ENCODE measurements at regions not wholly inside any gene's neighbourhood (a gene's known extent, or its start where the extent isn't known, plus 50 kb on each side); places are given as distances from the start of the nearest gene placed in this dataset.

DNA sequence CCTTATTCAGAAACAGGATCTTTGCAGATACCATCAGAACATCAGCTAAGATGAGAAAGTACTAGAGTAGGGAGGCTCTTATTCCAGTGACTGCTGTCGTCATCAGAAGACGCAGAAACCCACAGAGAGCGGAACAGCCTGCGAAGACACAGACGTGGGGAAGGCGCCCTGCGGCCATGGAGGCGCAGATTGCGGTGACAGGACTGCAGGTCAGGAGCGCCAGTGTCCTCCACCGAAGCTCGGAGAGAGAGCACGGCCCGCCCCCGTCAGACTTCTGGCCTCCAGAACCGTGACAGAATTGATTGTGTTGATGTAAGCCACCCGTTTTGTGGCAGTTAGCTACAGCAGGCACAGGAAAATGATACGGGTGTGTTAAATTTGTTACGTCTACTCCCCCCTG is 275.5 kb downstream of the EFNB2 start:
- Histone ChIP-seq H3K4me1 (ENCODE audit: control insufficient read depth in 3 of 3, insufficient read depth in 2 of 3, low read depth in 1 of 3, low read length in 2 of 3) (no peaks in the 10 kb centered on the region), H3K4me3 (ENCODE audit: low read depth in 1 of 3, low read length in 3 of 3) (no peak overlapping the region), H3K27me3 (ENCODE audit: control insufficient read depth in 3 of 3, insufficient read depth in 3 of 3, low read length in 3 of 3) (no peaks in the 10 kb centered on the region), H3K9me3 (ENCODE audit: control insufficient read depth in 2 of 2, insufficient read depth in 1 of 2, low read depth in 1 of 2, low read length in 1 of 2) (peaks cover 0 to 20% of the 10 kb centered on the region in 2 donors), H3K27ac (ENCODE audit: low read depth in 1 of 3, low read length in 2 of 3) (no peak overlapping the region), H3K36me3 (ENCODE audit: control insufficient read depth in 3 of 3, insufficient read depth in 2 of 3, low read depth in 1 of 3, low read length in 3 of 3) (no peaks in the 10 kb centered on the region)
- no peak for DNase-seq
- FAIRE-seq: no peak
- WGBS, 3 donors: 92 to 94% (median 93%) methylated on average over 19 of the region's 19 CpGs

DNA sequence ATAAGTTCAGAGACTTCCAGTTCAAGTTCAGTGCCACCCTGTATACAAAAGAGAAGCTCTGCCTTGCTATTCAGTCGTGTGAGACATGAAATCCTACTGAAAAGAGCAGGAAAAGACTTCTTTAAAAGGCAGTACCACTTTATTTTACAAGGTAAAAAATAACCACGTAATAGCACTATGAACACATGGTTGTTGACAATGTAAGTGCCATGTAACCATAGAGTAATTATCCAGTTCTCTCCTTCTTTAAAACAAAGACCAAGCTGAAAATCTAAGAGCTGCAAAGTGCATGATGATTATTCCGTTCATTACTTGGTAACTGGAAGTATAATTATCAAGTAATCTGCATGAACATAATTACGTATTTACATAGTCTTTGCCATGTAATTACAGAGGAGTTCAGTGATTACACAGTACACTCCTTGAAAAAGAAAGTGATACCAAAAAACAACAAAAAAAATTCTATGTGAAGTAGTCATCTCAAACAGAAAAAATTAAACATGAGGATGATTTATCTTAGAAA is 288.7 kb downstream of the EFNB2 start:
- H3K4me3 ChIP-seq (ENCODE audit: low read depth in 1 of 3, low read length in 3 of 3): no peak overlapping the region
- H3K9me3 ChIP-seq (ENCODE audit: control insufficient read depth in 2 of 2, insufficient read depth in 1 of 2, low read depth in 1 of 2, low read length in 1 of 2): no peaks in the 10 kb centered on the region
- no peaks in the 10 kb centered on the region for H3K27me3 ChIP-seq (ENCODE audit: control insufficient read depth in 3 of 3, insufficient read depth in 3 of 3, low read length in 3 of 3)
- FAIRE-seq (no peak), DNase-seq (peak in 1 of 2 donors; percentile 7)
- H3K36me3 ChIP-seq (ENCODE audit: control insufficient read depth in 3 of 3, insufficient read depth in 2 of 3, low read depth in 1 of 3, low read length in 3 of 3): no peaks in the 10 kb centered on the region
- 24 to 46% (median 33%) methylated on average over 4 of the region's 4 CpGs for WGBS, 3 donors
- H3K27ac ChIP-seq (ENCODE audit: low read depth in 1 of 3, low read length in 2 of 3): no peak overlapping the region
- H3K4me1 ChIP-seq (ENCODE audit: control insufficient read depth in 3 of 3, insufficient read depth in 2 of 3, low read depth in 1 of 3, low read length in 2 of 3): no peaks in the 10 kb centered on the region

DNA sequence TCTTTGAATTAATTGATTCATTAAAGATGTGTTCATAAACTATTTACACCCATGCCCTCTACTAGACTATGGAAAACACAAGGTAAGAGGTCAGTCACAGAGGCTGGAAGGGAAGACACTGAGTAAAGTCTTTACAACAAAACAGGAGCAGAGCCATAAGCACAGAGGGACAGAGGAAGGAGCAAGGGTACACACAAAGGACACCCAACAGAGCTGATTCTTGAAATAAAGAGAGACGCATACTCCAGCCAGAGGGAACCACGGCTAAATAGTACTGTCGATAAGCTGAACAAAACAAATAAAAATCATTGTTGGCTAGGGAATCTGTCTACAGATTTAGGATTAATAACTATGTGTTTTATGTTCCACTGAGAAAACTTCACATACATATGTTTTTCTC is 289.2 kb downstream of the EFNB2 start:
- no peak overlapping the region for H3K27ac ChIP-seq (ENCODE audit: low read depth in 1 of 3, low read length in 2 of 3)
- FAIRE-seq: no peak
- H3K27me3 ChIP-seq (ENCODE audit: control insufficient read depth in 3 of 3, insufficient read depth in 3 of 3, low read length in 3 of 3): no peaks in the 10 kb centered on the region
- H3K4me3 ChIP-seq (ENCODE audit: low read depth in 1 of 3, low read length in 3 of 3): no peak overlapping the region
- no peaks in the 10 kb centered on the region for H3K36me3 ChIP-seq (ENCODE audit: control insufficient read depth in 3 of 3, insufficient read depth in 2 of 3, low read depth in 1 of 3, low read length in 3 of 3)
- no peaks in the 10 kb centered on the region for H3K4me1 ChIP-seq (ENCODE audit: control insufficient read depth in 3 of 3, insufficient read depth in 2 of 3, low read depth in 1 of 3, low read length in 2 of 3)
- 88 to 93% (median 92%) methylated on average over 3 of the region's 3 CpGs for WGBS, 3 donors
- H3K9me3 ChIP-seq (ENCODE audit: control insufficient read depth in 2 of 2, insufficient read depth in 1 of 2, low read depth in 1 of 2, low read length in 1 of 2): no peaks in the 10 kb centered on the region
- DNase-seq: no peak

DNA sequence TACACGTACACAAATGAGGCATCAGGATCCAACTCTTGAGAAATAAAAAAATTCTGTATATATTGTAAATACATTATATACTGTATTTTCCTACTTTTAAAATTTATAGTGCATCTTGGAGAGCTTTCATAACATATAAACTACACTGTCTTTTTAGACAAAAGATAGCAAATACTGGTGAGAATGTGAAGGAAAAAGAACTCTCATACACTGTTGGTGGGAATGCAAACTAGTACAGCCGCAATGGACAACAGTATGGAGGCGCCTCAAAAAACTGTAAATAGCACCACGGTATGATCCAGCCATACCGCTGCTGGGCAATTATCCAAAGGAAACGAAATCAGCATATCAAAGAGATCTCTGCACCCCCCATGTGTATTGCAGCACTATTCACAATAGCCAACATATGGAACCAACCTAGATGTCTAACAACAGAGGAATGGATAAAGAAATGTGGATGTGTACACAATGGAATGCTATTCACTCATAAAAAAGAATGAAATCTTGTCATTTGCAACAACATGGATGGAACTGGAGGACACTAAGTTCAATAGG is 292.4 kb downstream of the EFNB2 start:
- no peaks in the 10 kb centered on the region for H3K9me3 ChIP-seq (ENCODE audit: control insufficient read depth in 2 of 2, insufficient read depth in 1 of 2, low read depth in 1 of 2, low read length in 1 of 2)
- no peaks in the 10 kb centered on the region for H3K27me3 ChIP-seq (ENCODE audit: control insufficient read depth in 3 of 3, insufficient read depth in 3 of 3, low read length in 3 of 3)
- H3K27ac ChIP-seq (ENCODE audit: low read depth in 1 of 3, low read length in 2 of 3): no peak overlapping the region
- DNase-seq (no peak), FAIRE-seq (no peak)
- no peaks in the 10 kb centered on the region for H3K4me1 ChIP-seq (ENCODE audit: control insufficient read depth in 3 of 3, insufficient read depth in 2 of 3, low read depth in 1 of 3, low read length in 2 of 3)
- WGBS, 3 donors: 46 to 69% (median 49%) methylated on average over 6 of the region's 6 CpGs
- no peak overlapping the region for H3K4me3 ChIP-seq (ENCODE audit: low read depth in 1 of 3, low read length in 3 of 3)
- H3K36me3 ChIP-seq (ENCODE audit: control insufficient read depth in 3 of 3, insufficient read depth in 2 of 3, low read depth in 1 of 3, low read length in 3 of 3): no peaks in the 10 kb centered on the region

DNA sequence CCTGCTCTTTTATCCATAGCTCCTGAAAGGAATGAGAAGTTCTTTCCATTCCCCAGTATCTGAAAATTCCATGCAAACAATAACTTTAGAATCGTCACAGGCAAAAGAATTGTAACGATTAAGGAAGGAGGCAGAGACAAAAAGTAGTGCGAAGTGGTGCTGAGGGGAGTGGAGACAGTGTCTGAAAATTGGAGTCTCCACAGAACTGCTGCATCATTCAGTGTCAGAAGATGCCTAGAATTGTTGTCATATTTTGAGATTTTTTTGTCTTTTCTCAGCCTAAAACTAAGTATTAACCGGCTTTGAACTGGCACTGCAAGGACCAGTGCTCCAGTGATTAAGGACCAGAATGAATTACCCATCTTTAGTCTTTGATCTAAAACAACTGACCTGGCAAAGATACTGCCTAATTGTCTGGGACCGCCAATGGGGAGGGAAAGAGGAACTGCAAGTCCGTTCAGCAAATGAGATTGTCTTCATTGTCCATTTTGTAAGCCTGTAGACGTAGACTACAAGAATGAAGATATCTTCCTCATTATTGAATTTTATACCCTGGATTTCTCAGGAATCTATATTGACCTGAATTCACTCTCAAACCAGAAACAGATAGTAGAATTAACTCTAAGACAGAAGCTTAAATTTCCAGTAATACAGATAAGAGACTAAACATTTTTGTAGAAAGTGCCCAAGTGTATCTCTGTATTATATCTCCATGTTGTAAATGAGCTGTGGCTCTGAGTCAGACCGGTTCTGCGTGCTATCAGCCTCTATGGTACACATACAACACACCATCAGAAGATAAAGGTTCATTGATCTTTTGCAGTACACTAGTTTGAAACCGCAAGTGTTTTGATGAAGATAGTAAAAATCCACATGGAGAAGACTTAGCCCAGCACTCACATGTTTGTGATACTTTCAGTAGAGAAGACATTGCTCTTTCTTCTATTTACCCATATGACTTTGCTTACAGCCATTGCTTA is 293.2 kb downstream of the EFNB2 start:
- Histone ChIP-seq H3K27me3 (ENCODE audit: control insufficient read depth in 3 of 3, insufficient read depth in 3 of 3, low read length in 3 of 3) (no peaks in the 10 kb centered on the region), H3K36me3 (ENCODE audit: control insufficient read depth in 3 of 3, insufficient read depth in 2 of 3, low read depth in 1 of 3, low read length in 3 of 3) (no peaks in the 10 kb centered on the region), H3K9me3 (ENCODE audit: control insufficient read depth in 2 of 2, insufficient read depth in 1 of 2, low read depth in 1 of 2, low read length in 1 of 2) (no peaks in the 10 kb centered on the region), H3K4me1 (ENCODE audit: control insufficient read depth in 3 of 3, insufficient read depth in 2 of 3, low read depth in 1 of 3, low read length in 2 of 3) (no peaks in the 10 kb centered on the region), H3K27ac (ENCODE audit: low read depth in 1 of 3, low read length in 2 of 3) (no peak overlapping the region), H3K4me3 (ENCODE audit: low read depth in 1 of 3, low read length in 3 of 3) (no peak overlapping the region)
- no peak for FAIRE-seq
- 52 to 74% (median 70%) methylated on average over 10 of the region's 10 CpGs for WGBS, 3 donors
- peak; percentile 62 to 77 for DNase-seq

DNA sequence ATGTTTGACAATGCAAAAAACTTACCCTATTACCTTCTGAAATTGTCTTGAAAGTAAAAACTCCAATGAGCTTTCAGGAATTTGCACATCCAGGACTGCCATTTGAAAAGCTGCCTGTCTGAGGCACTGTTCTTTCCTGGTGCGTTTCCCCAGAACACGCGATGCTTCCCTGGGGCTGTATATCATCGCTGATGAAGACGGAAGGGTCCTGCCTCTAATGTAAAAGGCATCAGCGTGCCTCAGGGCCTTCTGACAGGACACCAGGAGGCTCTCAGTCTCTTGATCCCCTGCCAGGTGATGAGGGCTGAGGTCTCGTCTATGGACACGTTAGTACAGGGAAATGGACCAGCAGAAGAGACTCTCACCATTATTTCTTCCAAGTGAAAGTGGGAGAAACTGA is 296.8 kb downstream of the EFNB2 start:
- FAIRE-seq (no peak), DNase-seq (no peak)
- Histone ChIP-seq H3K4me3 (ENCODE audit: low read depth in 1 of 3, low read length in 3 of 3) (no peak overlapping the region), H3K36me3 (ENCODE audit: control insufficient read depth in 3 of 3, insufficient read depth in 2 of 3, low read depth in 1 of 3, low read length in 3 of 3) (no peaks in the 10 kb centered on the region), H3K27ac (ENCODE audit: low read depth in 1 of 3, low read length in 2 of 3) (no peak overlapping the region), H3K9me3 (ENCODE audit: control insufficient read depth in 2 of 2, insufficient read depth in 1 of 2, low read depth in 1 of 2, low read length in 1 of 2) (no peaks in the 10 kb centered on the region), H3K27me3 (ENCODE audit: control insufficient read depth in 3 of 3, insufficient read depth in 3 of 3, low read length in 3 of 3) (no peaks in the 10 kb centered on the region), H3K4me1 (ENCODE audit: control insufficient read depth in 3 of 3, insufficient read depth in 2 of 3, low read depth in 1 of 3, low read length in 2 of 3) (no peaks in the 10 kb centered on the region)
- 86 to 91% (median 88%) methylated on average over 8 of the region's 8 CpGs for WGBS, 3 donors

DNA sequence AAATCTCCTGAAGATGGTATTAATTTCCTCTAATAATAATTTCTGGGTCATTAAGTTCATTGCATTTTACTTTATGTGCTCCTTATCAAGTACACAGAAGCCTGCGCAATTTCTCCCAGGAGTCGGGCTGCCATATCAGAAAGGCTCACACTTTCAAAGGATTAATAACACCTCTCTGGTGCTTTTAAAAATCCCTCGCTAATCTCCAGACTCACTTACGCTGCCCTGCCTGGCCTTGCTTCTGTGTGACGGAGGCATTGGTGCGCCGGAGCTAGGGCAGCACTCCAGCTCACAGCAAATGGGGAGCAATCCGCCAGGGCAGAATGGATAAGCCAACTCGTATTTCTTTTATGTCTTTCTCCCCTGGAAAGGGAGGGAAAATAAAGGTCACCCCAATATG is 300.8 kb downstream of the EFNB2 start:
- Histone ChIP-seq H3K4me3 (ENCODE audit: low read depth in 1 of 3, low read length in 3 of 3) (no peak overlapping the region), H3K9me3 (ENCODE audit: control insufficient read depth in 2 of 2, insufficient read depth in 1 of 2, low read depth in 1 of 2, low read length in 1 of 2) (no peaks in the 10 kb centered on the region), H3K36me3 (ENCODE audit: control insufficient read depth in 3 of 3, insufficient read depth in 2 of 3, low read depth in 1 of 3, low read length in 3 of 3) (no peaks in the 10 kb centered on the region), H3K4me1 (ENCODE audit: control insufficient read depth in 3 of 3, insufficient read depth in 2 of 3, low read depth in 1 of 3, low read length in 2 of 3) (no peaks in the 10 kb centered on the region), H3K27ac (ENCODE audit: low read depth in 1 of 3, low read length in 2 of 3) (no peak overlapping the region), H3K27me3 (ENCODE audit: control insufficient read depth in 3 of 3, insufficient read depth in 3 of 3, low read length in 3 of 3) (no peaks in the 10 kb centered on the region)
- 17 to 50% (median 40%) methylated on average over 9 of the region's 9 CpGs for WGBS, 3 donors
- DNase-seq (peak; percentile 14 to 55), FAIRE-seq (no peak)

DNA sequence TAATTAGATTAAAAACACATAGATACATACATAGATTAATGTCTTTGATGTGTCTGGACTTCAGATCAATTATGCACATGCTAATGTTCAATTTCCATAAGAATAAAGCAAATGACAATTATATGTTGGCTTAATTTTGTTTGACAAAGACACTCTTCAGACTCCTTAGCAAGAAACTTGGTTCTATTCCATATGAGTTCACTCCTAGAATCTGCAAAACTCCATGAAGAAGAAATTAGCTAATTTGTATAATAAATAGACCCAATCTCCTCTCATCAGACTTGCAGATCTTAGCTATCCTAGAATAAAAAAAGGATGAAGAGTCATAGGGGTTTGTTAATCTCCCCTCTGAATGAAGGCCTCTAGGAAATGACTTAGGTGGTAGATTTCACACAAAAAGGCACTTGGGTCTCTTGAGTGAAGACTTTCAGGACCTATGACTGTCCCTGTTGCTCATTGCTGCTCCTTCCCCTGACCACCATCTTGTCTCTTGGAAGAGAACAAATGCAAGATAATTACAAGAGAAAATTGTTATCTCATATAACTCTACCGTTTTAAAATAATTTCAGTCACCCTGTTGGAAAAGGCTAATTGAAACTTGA is 302.2 kb downstream of the EFNB2 start:
- Histone ChIP-seq H3K9me3 (ENCODE audit: control insufficient read depth in 2 of 2, insufficient read depth in 1 of 2, low read depth in 1 of 2, low read length in 1 of 2) (no peaks in the 10 kb centered on the region), H3K4me3 (ENCODE audit: low read depth in 1 of 3, low read length in 3 of 3) (no peak overlapping the region), H3K4me1 (ENCODE audit: control insufficient read depth in 3 of 3, insufficient read depth in 2 of 3, low read depth in 1 of 3, low read length in 2 of 3) (no peaks in the 10 kb centered on the region), H3K27ac (ENCODE audit: low read depth in 1 of 3, low read length in 2 of 3) (no peak overlapping the region), H3K36me3 (ENCODE audit: control insufficient read depth in 3 of 3, insufficient read depth in 2 of 3, low read depth in 1 of 3, low read length in 3 of 3) (no peaks in the 10 kb centered on the region), H3K27me3 (ENCODE audit: control insufficient read depth in 3 of 3, insufficient read depth in 3 of 3, low read length in 3 of 3) (no peaks in the 10 kb centered on the region)
- 89 to 97% (median 95%) methylated on average over 1 of the region's 1 CpG for WGBS, 3 donors
- no peak for DNase-seq
- FAIRE-seq: no peak
